Fibroblast of villous mesenchyme (primary cell): ENCODE measurements at regions not wholly inside any gene's neighbourhood (a gene's known extent, or its start where the extent isn't known, plus 50 kb on each side); places are given as distances from the start of the nearest gene placed in this dataset.

ENCODE experiments used
- DNase-seq: peaks from one replicate; pipeline ENCODE4 v3.0.0-alpha.2; 2010; ENCODE audit warnings: low read depth
- H3K4me3 ChIP-seq: 2 replicates; pipeline ENCODE4 v1.5.1; 2011; ENCODE audit warnings: low read depth, mild to moderate bottlenecking, low read length
- CTCF ChIP-seq: IDR thresholded peaks from 2 replicates; pipeline ENCODE4 v1.5.1; 2012; ENCODE audit warnings: low read depth, mild to moderate bottlenecking, low read length; ENCODE audit not compliant: insufficient read depth

- no peak overlapping the region for H3K4me3 ChIP-seq
- DNase-seq: no peak
- TF ChIP-seq CTCF: no peak
Observed at GRCh38 chr15:93188236-93188635, 99.2 kb upstream of the RGMA start.

DNA sequence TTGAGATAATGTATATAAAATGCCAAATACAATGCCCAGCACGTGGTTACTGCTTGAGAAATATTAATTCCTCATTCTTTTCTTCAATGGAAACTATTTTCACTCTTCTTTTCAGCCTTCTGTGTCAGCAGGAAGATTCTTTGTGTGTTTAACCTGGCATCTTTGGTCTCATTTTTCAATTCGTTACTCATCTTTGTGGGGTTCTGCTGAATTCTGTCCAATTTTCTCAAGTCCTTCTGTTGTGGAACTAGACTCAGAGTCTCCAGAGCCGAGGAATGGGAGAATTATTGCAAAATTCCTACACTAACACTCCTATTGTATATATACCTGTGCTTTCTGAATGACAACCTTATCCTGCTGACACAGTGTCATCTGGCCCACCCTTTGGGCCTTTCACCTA, 96.8 kb upstream of the RGMA start:
- no peak overlapping the region for H3K4me3 ChIP-seq
- no peak for DNase-seq
- no peak for TF ChIP-seq CTCF

GRCh38 chr15:93182703-93183205, 93.7 kb upstream of the RGMA start:
- no peak overlapping the region for H3K4me3 ChIP-seq
- no peak for DNase-seq
- TF ChIP-seq CTCF: no peak

- no peak overlapping the region for H3K4me3 ChIP-seq
- no peak for DNase-seq
- TF ChIP-seq CTCF: no peak
Observed at GRCh38 chr15:93180656-93181055, 91.6 kb upstream of the RGMA start.

GRCh38 chr15:93180128-93180527, 91.1 kb upstream of the RGMA start:
- H3K4me3 ChIP-seq: no peak overlapping the region
- TF ChIP-seq CTCF: no peak
- DNase-seq: no peak

GRCh38 chr15:93179700-93180102, 90.7 kb upstream of the RGMA start:
- DNase-seq: no peak
- no peak overlapping the region for H3K4me3 ChIP-seq
- no peak for TF ChIP-seq CTCF

- DNase-seq: no peak
- H3K4me3 ChIP-seq: no peak overlapping the region
- TF ChIP-seq CTCF: no peak
Observed at GRCh38 chr15:93179072-93179471, 90.1 kb upstream of the RGMA start.
